Parathyroid adenoma (tissue), 2 donors: ENCODE measurements at regions not wholly inside any gene's neighbourhood (a gene's known extent, or its start where the extent isn't known, plus 50 kb on each side); places are given as distances from the start of the nearest gene placed in this dataset.
"Not testable (repeated sequence)": the region's sequence is repeated elsewhere in the genome, so short reads cannot be mapped to it uniquely, and the experiment has no call there.

Source experiments
- H2AFZ ChIP-seq: fragments of 300-600 bp; sonication (generic); one replicate; pipeline ENCODE4 v1.7.0; 2017; ENCODE audit warnings: antibody characterized with exemption, mild to moderate bottlenecking
- H3K27ac ChIP-seq: fragments of 300-600 bp; sonication (generic); one replicate; pipeline ENCODE4 v1.7.0; 2017
- H3K27me3 ChIP-seq: fragments of 300-600 bp; sonication (generic); one replicate; pipeline ENCODE4 v1.7.0; 2017; ENCODE audit warnings: low read length; ENCODE audit not compliant: control insufficient read depth, insufficient read depth
- H3K36me3 ChIP-seq: fragments of 300-600 bp; sonication (generic); one replicate; pipeline ENCODE4 v1.7.0; 2017; ENCODE audit warnings: low read length; ENCODE audit not compliant: control insufficient read depth, insufficient read depth
- H3K4me1 ChIP-seq: fragments of 300-600 bp; sonication (generic); one replicate; pipeline ENCODE4 v1.7.0; 2017; ENCODE audit warnings: control low read depth
- H3K4me2 ChIP-seq: fragments of 300-600 bp; sonication (generic); one replicate; pipeline ENCODE4 v1.7.0; 2017; ENCODE audit warnings: low read length
- H3K4me3 ChIP-seq: fragments of 300-600 bp; sonication (generic); one replicate; pipeline ENCODE4 v1.7.0; 2017; ENCODE audit warnings: low read depth, low read length
- H3K79me2 ChIP-seq: fragments of 300-600 bp; sonication (generic); one replicate; pipeline ENCODE4 v1.7.0; 2017; ENCODE audit warnings: control low read depth
- H3K9ac ChIP-seq: fragments of 300-600 bp; sonication (generic); one replicate; pipeline ENCODE4 v1.7.0; 2017; ENCODE audit warnings: mild to moderate bottlenecking
- H3K9me3 ChIP-seq: fragments of 300-600 bp; sonication (generic); one replicate; pipeline ENCODE4 v1.7.0; 2017; ENCODE audit warnings: low read length; ENCODE audit not compliant: control insufficient read depth
- TF ChIP-seq, protein P1 (sequence below): fragments of 300-600 bp; sonication (generic); IDR thresholded peaks from one replicate; pipeline ENCODE4 v1.7.0; 2017; ENCODE audit warnings: antibody characterized with exemption, mild to moderate bottlenecking
- donor health status: primary hyperparathyroidism.

DNA sequence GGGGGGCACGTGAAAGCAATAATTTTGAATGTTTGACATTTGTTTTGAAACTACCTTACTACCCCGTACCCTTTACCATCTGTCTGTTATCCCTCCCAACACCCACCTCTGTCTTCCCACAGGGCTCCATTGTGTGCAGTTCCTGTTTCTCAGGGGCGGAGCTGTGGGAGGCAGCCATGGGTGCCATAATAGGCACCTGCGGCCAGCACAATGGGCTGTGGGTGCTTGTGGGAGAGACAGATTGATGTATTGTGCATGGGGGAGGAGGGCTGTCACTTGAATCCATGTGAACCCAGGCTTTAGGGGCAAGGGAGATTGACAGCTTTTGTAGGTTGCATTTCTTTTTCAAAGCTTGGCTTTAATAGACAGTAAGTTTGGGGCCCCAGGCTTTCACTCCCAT, 122.6 kb upstream of the CXorf66 start:
- no peak overlapping the region for H3K27ac ChIP-seq
- H2AFZ ChIP-seq: no peak overlapping the region
- H3K4me1 ChIP-seq: no peaks in the 10 kb centered on the region
- H3K27me3 ChIP-seq: no peaks in the 10 kb centered on the region
- TF ChIP-seq, protein P1, sequence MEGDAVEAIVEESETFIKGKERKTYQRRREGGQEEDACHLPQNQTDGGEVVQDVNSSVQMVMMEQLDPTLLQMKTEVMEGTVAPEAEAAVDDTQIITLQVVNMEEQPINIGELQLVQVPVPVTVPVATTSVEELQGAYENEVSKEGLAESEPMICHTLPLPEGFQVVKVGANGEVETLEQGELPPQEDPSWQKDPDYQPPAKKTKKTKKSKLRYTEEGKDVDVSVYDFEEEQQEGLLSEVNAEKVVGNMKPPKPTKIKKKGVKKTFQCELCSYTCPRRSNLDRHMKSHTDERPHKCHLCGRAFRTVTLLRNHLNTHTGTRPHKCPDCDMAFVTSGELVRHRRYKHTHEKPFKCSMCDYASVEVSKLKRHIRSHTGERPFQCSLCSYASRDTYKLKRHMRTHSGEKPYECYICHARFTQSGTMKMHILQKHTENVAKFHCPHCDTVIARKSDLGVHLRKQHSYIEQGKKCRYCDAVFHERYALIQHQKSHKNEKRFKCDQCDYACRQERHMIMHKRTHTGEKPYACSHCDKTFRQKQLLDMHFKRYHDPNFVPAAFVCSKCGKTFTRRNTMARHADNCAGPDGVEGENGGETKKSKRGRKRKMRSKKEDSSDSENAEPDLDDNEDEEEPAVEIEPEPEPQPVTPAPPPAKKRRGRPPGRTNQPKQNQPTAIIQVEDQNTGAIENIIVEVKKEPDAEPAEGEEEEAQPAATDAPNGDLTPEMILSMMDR: no peak
- H3K9me3 ChIP-seq: no peaks in the 10 kb centered on the region
- no peak overlapping the region for H3K4me3 ChIP-seq
- no peaks in the 10 kb centered on the region for H3K36me3 ChIP-seq
- no peak overlapping the region for H3K9ac ChIP-seq
- H3K4me2 ChIP-seq: no peak overlapping the region
- no peaks in the 10 kb centered on the region for H3K79me2 ChIP-seq

DNA sequence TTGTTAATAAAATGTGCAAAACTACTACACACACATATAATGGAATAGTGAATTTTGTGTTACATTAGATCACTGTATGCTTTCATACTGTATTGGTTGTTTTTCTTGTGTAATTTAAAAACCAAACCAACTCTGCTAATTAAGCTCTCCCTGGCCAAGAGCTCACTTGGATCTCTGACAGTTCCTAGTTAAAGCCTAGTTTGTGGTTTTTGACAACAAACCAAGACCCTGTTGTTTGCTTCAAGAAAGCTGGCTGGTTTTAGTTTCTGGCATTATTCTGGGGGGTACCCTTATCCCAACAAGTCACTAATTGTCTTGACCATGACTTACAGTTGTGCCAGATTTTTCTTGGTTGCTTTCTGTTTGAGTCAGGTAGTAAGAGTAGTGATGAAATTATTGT, 121.4 kb upstream of the CXorf66 start:
- Histone ChIP-seq H3K27me3 (no peaks in the 10 kb centered on the region), H3K4me2 (no peak overlapping the region), H3K79me2 (no peaks in the 10 kb centered on the region), H3K4me1 (no peaks in the 10 kb centered on the region), H3K9me3 (no peaks in the 10 kb centered on the region), H3K4me3 (no peak overlapping the region), H3K36me3 (no peaks in the 10 kb centered on the region), H2AFZ (no peak overlapping the region), H3K27ac (no peak overlapping the region), H3K9ac (no peak overlapping the region)
- TF ChIP-seq, protein P1: no peak

DNA sequence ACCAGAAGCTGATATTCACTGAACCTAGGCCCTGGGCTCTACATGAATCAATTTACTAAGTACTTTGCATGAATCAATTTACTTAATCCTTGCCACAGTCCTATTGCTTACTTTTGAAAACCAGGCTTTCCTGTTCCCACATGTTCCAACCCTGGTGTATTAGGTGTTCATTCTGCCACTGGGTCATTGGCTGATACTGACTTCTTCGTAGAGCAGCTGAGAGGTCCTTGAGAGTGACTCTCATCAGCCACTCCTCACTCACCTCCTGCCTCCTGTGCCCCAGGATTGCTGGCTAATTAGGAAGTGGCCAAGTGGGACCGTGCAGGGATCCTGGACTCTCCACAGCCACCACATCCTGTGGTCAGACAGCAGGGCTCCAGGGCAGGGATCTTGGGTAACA, 109.5 kb upstream of the CXorf66 start:
- not testable (repeated sequence) for H3K9me3 ChIP-seq, H2AFZ ChIP-seq, H3K27ac ChIP-seq, H3K36me3 ChIP-seq, H3K27me3 ChIP-seq, H3K4me3 ChIP-seq, H3K9ac ChIP-seq, H3K4me1 ChIP-seq, H3K4me2 ChIP-seq, H3K79me2 ChIP-seq

DNA sequence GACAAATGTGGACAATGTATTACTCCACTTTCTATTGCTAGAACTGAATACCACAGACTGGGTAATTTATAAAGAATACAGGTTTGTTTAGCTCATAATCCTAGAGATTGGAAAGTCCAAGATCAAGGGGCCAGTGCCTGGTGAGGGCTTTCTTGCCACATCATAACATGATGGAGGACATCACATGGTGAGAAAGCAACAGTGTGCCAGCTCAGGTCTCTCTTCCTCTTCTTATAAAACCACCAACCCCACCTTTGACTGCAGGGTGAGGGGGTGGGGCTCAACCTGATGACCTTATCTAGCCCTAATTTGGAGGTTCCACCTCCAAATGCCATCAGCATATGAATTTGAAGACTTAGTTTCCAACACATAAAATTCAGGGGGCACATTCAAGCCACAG, 105.7 kb upstream of the CXorf66 start:
- no peak overlapping the region for H3K4me2 ChIP-seq
- no peak overlapping the region for H3K4me3 ChIP-seq
- no peaks in the 10 kb centered on the region for H3K9me3 ChIP-seq
- H3K27me3 ChIP-seq: no peaks in the 10 kb centered on the region
- no peaks in the 10 kb centered on the region for H3K36me3 ChIP-seq
- H3K9ac ChIP-seq: no peak overlapping the region
- H2AFZ ChIP-seq: no peak overlapping the region
- TF ChIP-seq, protein P1: no peak
- H3K79me2 ChIP-seq: no peaks in the 10 kb centered on the region
- H3K4me1 ChIP-seq: no peaks in the 10 kb centered on the region
- H3K27ac ChIP-seq: no peak overlapping the region

DNA sequence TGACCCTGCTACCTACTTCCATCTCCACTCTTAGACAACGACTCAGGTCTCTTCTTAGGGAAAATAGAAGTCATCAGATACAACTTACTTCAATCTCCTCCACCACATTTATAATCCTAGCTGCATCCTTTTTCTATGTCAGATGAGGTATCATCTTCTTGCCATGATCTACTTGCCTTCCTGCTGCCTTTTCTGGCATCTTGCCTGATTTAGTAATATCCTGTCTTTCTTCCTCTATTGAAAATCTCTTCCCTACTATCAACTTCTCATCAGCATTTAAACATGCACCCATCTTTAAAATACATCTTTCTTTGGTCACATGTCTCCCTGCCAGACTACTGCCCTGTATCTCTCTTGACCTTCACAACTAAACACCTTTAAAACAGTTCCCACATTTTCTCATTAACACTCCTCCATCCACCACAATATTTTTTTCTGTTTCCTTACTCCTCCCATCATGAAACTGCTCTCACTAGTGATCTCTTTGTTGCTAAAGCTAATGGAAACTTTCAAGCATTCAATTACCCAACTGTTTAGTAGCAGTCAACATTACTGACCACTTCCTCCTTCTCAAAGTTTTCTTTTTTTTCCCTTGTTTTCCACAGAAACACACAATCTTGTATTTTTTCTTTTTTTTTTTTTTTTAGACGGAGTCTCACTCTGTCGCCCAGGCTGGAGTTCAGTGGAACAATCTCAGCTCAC, 100.8 kb upstream of the CXorf66 start:
- no peaks in the 10 kb centered on the region for H3K27me3 ChIP-seq
- no peaks in the 10 kb centered on the region for H3K36me3 ChIP-seq
- H3K4me2 ChIP-seq: no peak overlapping the region
- no peaks in the 10 kb centered on the region for H3K79me2 ChIP-seq
- H3K27ac ChIP-seq: no peak overlapping the region
- TF ChIP-seq, protein P1: no peak
- no peak overlapping the region for H3K9ac ChIP-seq
- no peaks in the 10 kb centered on the region for H3K9me3 ChIP-seq
- no peaks in the 10 kb centered on the region for H3K4me1 ChIP-seq
- no peak overlapping the region for H2AFZ ChIP-seq
- H3K4me3 ChIP-seq: no peak overlapping the region
